ENCODE measurements at regions not wholly inside any gene's neighbourhood (a gene's known extent, or its start where the extent isn't known, plus 50 kb on each side); places are given as distances from the start of the nearest gene placed in this dataset.

DNA sequence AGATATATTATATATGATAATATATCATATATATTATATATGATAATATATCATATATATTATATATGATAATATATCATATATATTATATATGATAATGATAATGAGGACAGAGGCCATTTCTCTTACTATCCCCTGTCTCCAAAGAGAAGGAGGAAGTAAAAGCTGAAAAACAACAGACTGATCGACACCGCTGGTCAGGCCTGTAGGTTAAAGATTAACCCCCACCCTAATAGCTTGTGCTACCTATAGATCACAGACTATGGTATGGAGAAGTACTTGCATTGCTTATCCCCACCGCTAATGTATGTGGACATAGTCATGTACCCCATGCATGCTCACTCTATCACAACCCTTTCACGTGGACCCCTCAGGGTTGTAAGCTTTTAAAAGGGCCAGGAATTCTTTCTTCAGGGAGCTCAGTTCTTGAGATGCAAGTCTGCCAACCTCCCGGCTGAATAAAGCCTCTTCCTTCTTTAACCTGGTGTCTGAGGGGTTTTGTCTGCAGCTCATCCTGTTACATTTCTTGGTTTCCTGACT lies 786.1 kb upstream of the TMEM132C start:
- no peak for DNase-seq (ENCODE audit: low read depth in 1 of 2, low spot score in 1 of 2)
- no peak for TF ChIP-seq SPI1 (IDR thresholded peaks at IDR 0.05; ENCODE audit: borderline replicate concordance, low read depth)
- no peak for TF ChIP-seq GABPA (IDR thresholded peaks at IDR 0.05; ENCODE audit: low read depth)
- TF ChIP-seq, protein P1, sequence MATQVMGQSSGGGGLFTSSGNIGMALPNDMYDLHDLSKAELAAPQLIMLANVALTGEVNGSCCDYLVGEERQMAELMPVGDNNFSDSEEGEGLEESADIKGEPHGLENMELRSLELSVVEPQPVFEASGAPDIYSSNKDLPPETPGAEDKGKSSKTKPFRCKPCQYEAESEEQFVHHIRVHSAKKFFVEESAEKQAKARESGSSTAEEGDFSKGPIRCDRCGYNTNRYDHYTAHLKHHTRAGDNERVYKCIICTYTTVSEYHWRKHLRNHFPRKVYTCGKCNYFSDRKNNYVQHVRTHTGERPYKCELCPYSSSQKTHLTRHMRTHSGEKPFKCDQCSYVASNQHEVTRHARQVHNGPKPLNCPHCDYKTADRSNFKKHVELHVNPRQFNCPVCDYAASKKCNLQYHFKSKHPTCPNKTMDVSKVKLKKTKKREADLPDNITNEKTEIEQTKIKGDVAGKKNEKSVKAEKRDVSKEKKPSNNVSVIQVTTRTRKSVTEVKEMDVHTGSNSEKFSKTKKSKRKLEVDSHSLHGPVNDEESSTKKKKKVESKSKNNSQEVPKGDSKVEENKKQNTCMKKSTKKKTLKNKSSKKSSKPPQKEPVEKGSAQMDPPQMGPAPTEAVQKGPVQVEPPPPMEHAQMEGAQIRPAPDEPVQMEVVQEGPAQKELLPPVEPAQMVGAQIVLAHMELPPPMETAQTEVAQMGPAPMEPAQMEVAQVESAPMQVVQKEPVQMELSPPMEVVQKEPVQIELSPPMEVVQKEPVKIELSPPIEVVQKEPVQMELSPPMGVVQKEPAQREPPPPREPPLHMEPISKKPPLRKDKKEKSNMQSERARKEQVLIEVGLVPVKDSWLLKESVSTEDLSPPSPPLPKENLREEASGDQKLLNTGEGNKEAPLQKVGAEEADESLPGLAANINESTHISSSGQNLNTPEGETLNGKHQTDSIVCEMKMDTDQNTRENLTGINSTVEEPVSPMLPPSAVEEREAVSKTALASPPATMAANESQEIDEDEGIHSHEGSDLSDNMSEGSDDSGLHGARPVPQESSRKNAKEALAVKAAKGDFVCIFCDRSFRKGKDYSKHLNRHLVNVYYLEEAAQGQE (IDR thresholded peaks at IDR 0.05; ENCODE audit: insufficient replicate concordance, low read depth) = no peak
- TF ChIP-seq POLR2AphosphoS5 (IDR thresholded peaks at IDR 0.05; ENCODE audit: low read depth) = no peak
- TF ChIP-seq, protein P2, sequence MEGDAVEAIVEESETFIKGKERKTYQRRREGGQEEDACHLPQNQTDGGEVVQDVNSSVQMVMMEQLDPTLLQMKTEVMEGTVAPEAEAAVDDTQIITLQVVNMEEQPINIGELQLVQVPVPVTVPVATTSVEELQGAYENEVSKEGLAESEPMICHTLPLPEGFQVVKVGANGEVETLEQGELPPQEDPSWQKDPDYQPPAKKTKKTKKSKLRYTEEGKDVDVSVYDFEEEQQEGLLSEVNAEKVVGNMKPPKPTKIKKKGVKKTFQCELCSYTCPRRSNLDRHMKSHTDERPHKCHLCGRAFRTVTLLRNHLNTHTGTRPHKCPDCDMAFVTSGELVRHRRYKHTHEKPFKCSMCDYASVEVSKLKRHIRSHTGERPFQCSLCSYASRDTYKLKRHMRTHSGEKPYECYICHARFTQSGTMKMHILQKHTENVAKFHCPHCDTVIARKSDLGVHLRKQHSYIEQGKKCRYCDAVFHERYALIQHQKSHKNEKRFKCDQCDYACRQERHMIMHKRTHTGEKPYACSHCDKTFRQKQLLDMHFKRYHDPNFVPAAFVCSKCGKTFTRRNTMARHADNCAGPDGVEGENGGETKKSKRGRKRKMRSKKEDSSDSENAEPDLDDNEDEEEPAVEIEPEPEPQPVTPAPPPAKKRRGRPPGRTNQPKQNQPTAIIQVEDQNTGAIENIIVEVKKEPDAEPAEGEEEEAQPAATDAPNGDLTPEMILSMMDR (IDR thresholded peaks at IDR 0.05; ENCODE audit: insufficient read depth, low read length) = no peak
- H3K27me3 ChIP-seq (ENCODE audit: insufficient read depth, poor library complexity, severe bottlenecking) = no peaks in the 10 kb centered on the region
- no peak overlapping the region for H3K27ac ChIP-seq (replicated peaks)
- H3K4me3 ChIP-seq (replicated peaks; ENCODE audit: insufficient read depth, low read length) = no peak overlapping the region

DNA sequence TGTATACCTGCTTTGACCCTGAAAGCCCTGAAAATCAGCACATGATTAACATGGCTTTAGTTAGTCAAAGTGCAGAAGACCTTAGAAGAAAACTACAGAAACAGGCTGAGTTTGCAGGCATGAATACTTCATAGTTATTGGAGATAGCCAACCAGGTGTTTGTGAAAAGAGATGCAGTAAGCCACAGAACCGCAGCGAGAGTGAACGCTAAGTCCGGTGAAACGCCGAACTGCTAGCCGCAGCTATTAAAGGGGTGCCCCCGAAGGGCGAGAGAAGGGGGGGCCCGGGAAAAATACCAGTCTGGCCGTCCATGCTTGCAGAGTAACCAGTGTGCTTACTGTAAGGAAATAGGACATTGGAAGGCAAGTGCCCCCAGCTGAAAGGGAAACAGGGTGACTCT lies 784.0 kb upstream of the TMEM132C start:
- H3K4me3 ChIP-seq (replicated peaks; ENCODE audit: insufficient read depth, low read length) = no peak overlapping the region
- no peak overlapping the region for H3K27ac ChIP-seq (replicated peaks)
- H3K27me3 ChIP-seq (ENCODE audit: insufficient read depth, poor library complexity, severe bottlenecking) = no peaks in the 10 kb centered on the region
- no peak for DNase-seq (ENCODE audit: low read depth in 1 of 2, low spot score in 1 of 2)
- TF ChIP-seq GABPA (IDR thresholded peaks at IDR 0.05; ENCODE audit: low read depth) (no peak), SPI1 (IDR thresholded peaks at IDR 0.05; ENCODE audit: borderline replicate concordance, low read depth) (no peak)

DNA sequence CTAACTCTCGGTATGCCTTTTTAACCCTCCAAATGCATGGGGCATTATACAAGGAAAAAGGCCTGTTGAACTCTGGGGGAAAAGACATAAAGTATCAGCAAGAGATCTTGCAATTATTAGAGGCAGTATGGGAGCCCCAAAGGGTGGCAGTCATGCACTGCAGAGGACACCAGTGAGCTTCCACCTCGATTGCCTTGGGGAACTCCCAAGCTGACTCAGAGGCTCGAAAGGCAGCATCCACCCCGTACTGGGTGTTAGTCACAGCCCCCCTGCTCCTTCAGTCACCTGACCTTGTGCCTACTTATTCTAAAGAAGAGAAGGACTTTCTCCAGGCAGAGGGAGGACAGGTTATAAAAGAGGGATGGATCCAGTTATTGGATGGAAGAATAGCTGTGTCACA lies 781.4 kb upstream of the TMEM132C start:
- TF ChIP-seq, protein P2 (IDR thresholded peaks at IDR 0.05; ENCODE audit: insufficient read depth, low read length) = no peak
- no peak for TF ChIP-seq SPI1 (IDR thresholded peaks at IDR 0.05; ENCODE audit: borderline replicate concordance, low read depth)
- no peak for TF ChIP-seq POLR2AphosphoS5 (IDR thresholded peaks at IDR 0.05; ENCODE audit: low read depth)
- TF ChIP-seq, protein P1 (IDR thresholded peaks at IDR 0.05; ENCODE audit: insufficient replicate concordance, low read depth) = no peak
- no peak for TF ChIP-seq GABPA (IDR thresholded peaks at IDR 0.05; ENCODE audit: low read depth)
- DNase-seq (ENCODE audit: low read depth in 1 of 2, low spot score in 1 of 2) = no peak
- H3K27ac ChIP-seq (replicated peaks) = no peak overlapping the region
- no peak overlapping the region for H3K4me3 ChIP-seq (replicated peaks; ENCODE audit: insufficient read depth, low read length)
- H3K27me3 ChIP-seq (ENCODE audit: insufficient read depth, poor library complexity, severe bottlenecking) = no peaks in the 10 kb centered on the region

DNA sequence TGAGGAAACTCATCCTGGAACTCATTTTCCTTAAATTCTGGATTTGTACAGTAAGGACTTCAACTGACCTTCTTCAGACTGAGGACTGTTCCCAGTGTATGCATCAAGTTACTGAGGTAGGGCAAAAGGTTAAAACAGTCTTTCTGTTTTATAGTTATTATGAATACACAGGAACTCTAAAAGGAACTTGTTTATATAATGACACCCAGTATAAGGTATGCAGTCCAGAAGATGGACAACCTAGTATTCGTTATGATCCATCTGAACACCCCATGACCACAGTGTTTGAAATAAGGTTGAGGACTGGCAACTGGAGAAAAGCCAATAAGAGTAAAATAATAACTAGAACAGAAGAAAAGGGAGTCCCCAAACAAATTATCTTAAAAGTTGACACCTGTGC lies 779.9 kb upstream of the TMEM132C start:
- TF ChIP-seq, protein P1 (IDR thresholded peaks at IDR 0.05; ENCODE audit: insufficient replicate concordance, low read depth) = no peak
- no peak for TF ChIP-seq GABPA (IDR thresholded peaks at IDR 0.05; ENCODE audit: low read depth)
- TF ChIP-seq SPI1 (IDR thresholded peaks at IDR 0.05; ENCODE audit: borderline replicate concordance, low read depth) = no peak
- TF ChIP-seq, protein P2 (IDR thresholded peaks at IDR 0.05; ENCODE audit: insufficient read depth, low read length) = no peak
- no peak for TF ChIP-seq POLR2AphosphoS5 (IDR thresholded peaks at IDR 0.05; ENCODE audit: low read depth)
- Histone ChIP-seq H3K27ac (replicated peaks) (no peak overlapping the region), H3K4me3 (replicated peaks; ENCODE audit: insufficient read depth, low read length) (no peak overlapping the region), H3K27me3 (ENCODE audit: insufficient read depth, poor library complexity, severe bottlenecking) (no peaks in the 10 kb centered on the region)
- no peak for DNase-seq (ENCODE audit: low read depth in 1 of 2, low spot score in 1 of 2)

All from HL-60 (cell line).